ENCODE measurements at regions not wholly inside any gene's neighbourhood (a gene's known extent, or its start where the extent isn't known, plus 50 kb on each side); places are given as distances from the start of the nearest gene placed in this dataset.

DNA sequence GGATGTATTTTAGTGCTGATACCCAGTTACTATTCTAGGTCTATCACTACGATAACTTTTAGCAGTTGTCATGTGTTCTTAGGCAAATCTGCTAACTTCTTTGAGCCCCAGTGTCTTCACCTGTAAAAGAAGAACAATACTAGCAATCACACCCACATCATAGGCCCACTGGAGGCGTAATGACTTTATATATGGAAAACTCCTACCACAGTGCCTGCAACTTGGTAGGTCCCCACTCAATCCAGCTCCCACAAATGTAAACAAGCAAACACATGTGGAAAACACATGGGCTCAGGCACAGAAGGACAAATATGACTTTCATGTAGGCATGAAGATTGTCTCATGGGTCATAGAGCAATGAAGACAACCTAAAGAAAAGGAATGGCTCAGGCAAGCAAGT, 115.8 kb downstream of the TBX19 start:
- Histone ChIP-seq H3K4me1 (ENCODE audit: control insufficient read depth in 1 of 2, insufficient read depth in 2 of 2, low read length in 2 of 2) (peaks cover 2 to 4% of the 10 kb centered on the region in 2 experiments), H3K79me1 (ENCODE audit: low read length) (no peaks in the 10 kb centered on the region), H4K12ac (ENCODE audit: low read depth, low read length) (no peak overlapping the region), H3K23ac (ENCODE audit: low read length) (no peak overlapping the region), H3K4me2 (ENCODE audit: low read length) (no peak overlapping the region), H4K91ac (ENCODE audit: low read depth, low read length) (no peak overlapping the region), H3K79me2 (ENCODE audit: control insufficient read depth, insufficient read depth, low read length, poor library complexity) (no peaks in the 10 kb centered on the region), H3K27ac (ENCODE audit: low read depth, low read length) (no peak overlapping the region), H3K4me3 (ENCODE audit: low read depth, low read length) (no peak overlapping the region), H2BK12ac (ENCODE audit: low read length) (no peak overlapping the region), H2BK120ac (ENCODE audit: insufficient read depth, low read length, poor library complexity) (no peak overlapping the region), H3K9ac (ENCODE audit: low read length) (no peak overlapping the region), H3K36me3 (ENCODE audit: control insufficient read depth in 1 of 2, insufficient read depth in 2 of 2, low read length in 2 of 2) (no peaks in the 10 kb centered on the region), H3K4ac (ENCODE audit: low read depth, low read length) (no peak overlapping the region), H2AFZ (ENCODE audit: insufficient read depth, low read length, poor library complexity) (no peak overlapping the region), H2BK5ac (ENCODE audit: low read depth, low read length, poor library complexity) (no peak overlapping the region), H3K9me3 (ENCODE audit: insufficient read depth, low read depth, low read length) (peaks cover 2% of the 10 kb centered on the region), H4K8ac (ENCODE audit: low read depth, low read length) (no peak overlapping the region), H2AK5ac (ENCODE audit: low read length) (no peak overlapping the region), H3K18ac (ENCODE audit: low read length) (no peak overlapping the region), H3K27me3 (ENCODE audit: insufficient read depth, low read length) (no peaks in the 10 kb centered on the region), H3K14ac (ENCODE audit: low read length) (no peak overlapping the region)
- no CpG with 5 or more reads among the region's 2 CpGs for WGBS (ENCODE audit: extremely low coverage, insufficient coverage, insufficient read length)
- no peak for DNase-seq

GRCh38 chr1:168394858-168395257, 114.2 kb downstream of the TBX19 start:
- Histone ChIP-seq H3K79me1 (ENCODE audit: low read length) (no peaks in the 10 kb centered on the region), H3K27me3 (ENCODE audit: insufficient read depth, low read length) (no peaks in the 10 kb centered on the region), H3K18ac (ENCODE audit: low read length) (no peak overlapping the region), H3K4me2 (ENCODE audit: low read length) (no peak overlapping the region), H3K79me2 (ENCODE audit: control insufficient read depth, insufficient read depth, low read length, poor library complexity) (no peaks in the 10 kb centered on the region), H3K9ac (ENCODE audit: low read length) (no peak overlapping the region), H2BK12ac (ENCODE audit: low read length) (no peak overlapping the region), H3K4me1 (ENCODE audit: control insufficient read depth in 1 of 2, insufficient read depth in 2 of 2, low read length in 2 of 2) (peaks cover 0 to 2% of the 10 kb centered on the region in 2 experiments), H3K27ac (ENCODE audit: low read depth, low read length) (no peak overlapping the region), H3K36me3 (ENCODE audit: control insufficient read depth in 1 of 2, insufficient read depth in 2 of 2, low read length in 2 of 2) (no peaks in the 10 kb centered on the region), H2BK5ac (ENCODE audit: low read depth, low read length, poor library complexity) (no peak overlapping the region), H3K4ac (ENCODE audit: low read depth, low read length) (no peak overlapping the region), H2AK5ac (ENCODE audit: low read length) (no peak overlapping the region), H2AFZ (ENCODE audit: insufficient read depth, low read length, poor library complexity) (no peak overlapping the region), H3K14ac (ENCODE audit: low read length) (no peak overlapping the region), H4K8ac (ENCODE audit: low read depth, low read length) (no peak overlapping the region), H4K12ac (ENCODE audit: low read depth, low read length) (no peak overlapping the region), H3K23ac (ENCODE audit: low read length) (no peak overlapping the region), H3K4me3 (ENCODE audit: low read depth, low read length) (no peak overlapping the region), H3K9me3 (ENCODE audit: insufficient read depth, low read depth, low read length) (no peaks in the 10 kb centered on the region), H2BK120ac (ENCODE audit: insufficient read depth, low read length, poor library complexity) (no peak overlapping the region), H4K91ac (ENCODE audit: low read depth, low read length) (no peak overlapping the region)
- DNase-seq, result no peak
- WGBS (ENCODE audit: extremely low coverage, insufficient coverage, insufficient read length), result no CpG with 5 or more reads among the region's 1 CpG

- H2AK5ac ChIP-seq (ENCODE audit: low read length), result no peak overlapping the region
- no peak for DNase-seq
- H4K91ac ChIP-seq (ENCODE audit: low read depth, low read length), result no peak overlapping the region
- no peak overlapping the region for H2BK120ac ChIP-seq (ENCODE audit: insufficient read depth, low read length, poor library complexity)
- no peak overlapping the region for H3K18ac ChIP-seq (ENCODE audit: low read length)
- no peak overlapping the region for H3K4me2 ChIP-seq (ENCODE audit: low read length)
- no peak overlapping the region for H3K23ac ChIP-seq (ENCODE audit: low read length)
- H3K79me1 ChIP-seq (ENCODE audit: low read length), result no peaks in the 10 kb centered on the region
- H3K79me2 ChIP-seq (ENCODE audit: control insufficient read depth, insufficient read depth, low read length, poor library complexity), result no peaks in the 10 kb centered on the region
- no CpG with 5 or more reads among the region's 5 CpGs for WGBS (ENCODE audit: extremely low coverage, insufficient coverage, insufficient read length)
- no peak overlapping the region for H2BK12ac ChIP-seq (ENCODE audit: low read length)
- no peaks in the 10 kb centered on the region for H3K4me1 ChIP-seq (ENCODE audit: control insufficient read depth in 1 of 2, insufficient read depth in 2 of 2, low read length in 2 of 2)
- H3K27me3 ChIP-seq (ENCODE audit: insufficient read depth, low read length), result no peaks in the 10 kb centered on the region
- no peaks in the 10 kb centered on the region for H3K9me3 ChIP-seq (ENCODE audit: insufficient read depth, low read depth, low read length)
- no peak overlapping the region for H3K14ac ChIP-seq (ENCODE audit: low read length)
- no peak overlapping the region for H3K27ac ChIP-seq (ENCODE audit: low read depth, low read length)
- no peak overlapping the region for H3K4me3 ChIP-seq (ENCODE audit: low read depth, low read length)
- H4K8ac ChIP-seq (ENCODE audit: low read depth, low read length), result no peak overlapping the region
- no peak overlapping the region for H2AFZ ChIP-seq (ENCODE audit: insufficient read depth, low read length, poor library complexity)
- H2BK5ac ChIP-seq (ENCODE audit: low read depth, low read length, poor library complexity), result no peak overlapping the region
- no peak overlapping the region for H4K12ac ChIP-seq (ENCODE audit: low read depth, low read length)
- H3K4ac ChIP-seq (ENCODE audit: low read depth, low read length), result no peak overlapping the region
- no peaks in the 10 kb centered on the region for H3K36me3 ChIP-seq (ENCODE audit: control insufficient read depth in 1 of 2, insufficient read depth in 2 of 2, low read length in 2 of 2)
- H3K9ac ChIP-seq (ENCODE audit: low read length), result no peak overlapping the region
Measured at GRCh38 chr1:168392958-168393549, 112.4 kb downstream of the TBX19 start.

GRCh38 chr1:168391851-168392681, 111.4 kb downstream of the TBX19 start:
- Histone ChIP-seq H2BK5ac (ENCODE audit: low read depth, low read length, poor library complexity) (no peak overlapping the region), H3K4me3 (ENCODE audit: low read depth, low read length) (no peak overlapping the region), H3K23ac (ENCODE audit: low read length) (no peak overlapping the region), H3K18ac (ENCODE audit: low read length) (no peak overlapping the region), H3K79me1 (ENCODE audit: low read length) (no peaks in the 10 kb centered on the region), H4K8ac (ENCODE audit: low read depth, low read length) (no peak overlapping the region), H3K9me3 (ENCODE audit: insufficient read depth, low read depth, low read length) (no peaks in the 10 kb centered on the region), H2BK12ac (ENCODE audit: low read length) (no peak overlapping the region), H4K91ac (ENCODE audit: low read depth, low read length) (no peak overlapping the region), H3K27me3 (ENCODE audit: insufficient read depth, low read length) (no peaks in the 10 kb centered on the region), H3K4me2 (ENCODE audit: low read length) (no peak overlapping the region), H3K27ac (ENCODE audit: low read depth, low read length) (no peak overlapping the region), H3K36me3 (ENCODE audit: control insufficient read depth in 1 of 2, insufficient read depth in 2 of 2, low read length in 2 of 2) (no peaks in the 10 kb centered on the region), H3K4me1 (ENCODE audit: control insufficient read depth in 1 of 2, insufficient read depth in 2 of 2, low read length in 2 of 2) (peaks cover 2 to 3% of the 10 kb centered on the region in 2 experiments), H3K14ac (ENCODE audit: low read length) (no peak overlapping the region), H4K12ac (ENCODE audit: low read depth, low read length) (no peak overlapping the region), H2AFZ (ENCODE audit: insufficient read depth, low read length, poor library complexity) (no peak overlapping the region), H3K9ac (ENCODE audit: low read length) (no peak overlapping the region), H3K4ac (ENCODE audit: low read depth, low read length) (no peak overlapping the region), H2BK120ac (ENCODE audit: insufficient read depth, low read length, poor library complexity) (no peak overlapping the region), H3K79me2 (ENCODE audit: control insufficient read depth, insufficient read depth, low read length, poor library complexity) (no peaks in the 10 kb centered on the region), H2AK5ac (ENCODE audit: low read length) (no peak overlapping the region)
- no CpG with 5 or more reads among the region's 8 CpGs for WGBS (ENCODE audit: extremely low coverage, insufficient coverage, insufficient read length)
- DNase-seq, result no peak

Measured in trophoblast cell (in vitro differentiated cells and primary cell).